H1 (cell line): ENCODE measurements at regions not wholly inside any gene's neighbourhood (a gene's known extent, or its start where the extent isn't known, plus 50 kb on each side); places are given as distances from the start of the nearest gene placed in this dataset.

ENCODE experiments used
- CTCF ChIA-PET: fragments of 300-600 bp; sonication (Branson Sonifier 250); formaldehyde crosslinking; loops from one replicate; lab custom pipeline; 2021; ENCODE audit not compliant: partially characterized antibody; lab: Charles Lee
- POLR2A ChIA-PET: fragments of 300-600 bp; sonication (Branson Sonifier 250); formaldehyde crosslinking; loops from one replicate; lab custom pipeline; 2021; ENCODE audit warnings: inconsistent platforms; ENCODE audit not compliant: partially characterized antibody; lab: Charles Lee
- DNase-seq, 2 experiments: peaks; one replicate each; pipeline versions ENCODE4 v3.0.0 to v3.0.0-alpha.2; 2010 to 2022; ENCODE audit warnings: low spot score in 2 of 2, low read depth in 1 of 2, mixed read lengths in 1 of 2
- FAIRE-seq: peaks from 2 replicates; lab custom pipeline; 2011; peaks lifted over from hg19 to GRCh38; lab: Jason Lieb, UNC
- H2AFZ ChIP-seq: 2 replicates; pipeline ENCODE4 v1.8.1; 2012; ENCODE audit warnings: low read length, inconsistent platforms
- H2AK5ac ChIP-seq: 2 replicates; pipeline ENCODE4 v1.6.1; 2013; ENCODE audit warnings: low read depth, low read length
- H2BK120ac ChIP-seq: replicated peaks from 2 replicates; pipeline ENCODE3; 2013; ENCODE audit warnings: low read depth, low read length, inconsistent platforms
- H2BK12ac ChIP-seq: 2 replicates; pipeline ENCODE4 v1.6.1; 2013; ENCODE audit warnings: low read depth, low read length
- H2BK15ac ChIP-seq: 2 replicates; pipeline ENCODE4 v1.6.1; 2013; ENCODE audit warnings: low read length
- H2BK20ac ChIP-seq: 2 replicates; pipeline ENCODE4 v1.6.1; 2013; ENCODE audit warnings: low read length
- H2BK5ac ChIP-seq: 2 replicates; pipeline ENCODE4 v1.6.1; 2013; ENCODE audit warnings: low read depth, low read length
- H3K14ac ChIP-seq: 2 replicates; pipeline ENCODE4 v1.6.1; 2013; ENCODE audit warnings: inconsistent platforms; ENCODE audit not compliant: insufficient read length
- H3K18ac ChIP-seq: 2 replicates; pipeline ENCODE4 v1.6.1; 2013; ENCODE audit warnings: low read length; ENCODE audit errors: extremely low read depth
- H3K23ac ChIP-seq: 2 replicates; pipeline ENCODE4 v1.6.1; 2013; ENCODE audit warnings: inconsistent platforms; ENCODE audit not compliant: insufficient read length
- H3K23me2 ChIP-seq: 2 replicates; pipeline ENCODE4 v1.6.1; 2013; ENCODE audit warnings: low read depth, low read length
- H3K27ac ChIP-seq: 2 replicates; pipeline ENCODE4 v1.6.1; 2011; ENCODE audit warnings: low read depth, low read length, inconsistent platforms
- H3K27me3 ChIP-seq, 4 experiments: replicated peaks in 1 of 4; 1 replicate in 1 of 4; 2 replicates in 3 of 4; pipeline versions ENCODE4 v1.6.1 to v1.8.1; 2011 to 2013; ENCODE audit warnings: low read length in 3 of 4, mild to moderate bottlenecking in 3 of 4, inconsistent platforms in 2 of 4, mixed read lengths in 2 of 4, moderate library complexity in 1 of 4; ENCODE audit not compliant: control insufficient read depth in 3 of 4, insufficient read depth in 3 of 4; ENCODE audit errors: extremely low read depth in 1 of 4
- H3K36me3 ChIP-seq, 4 experiments: 2 replicates each; pipeline versions ENCODE4 v1.6.1 to v1.8.1; 2011 to 2013; ENCODE audit warnings: mild to moderate bottlenecking in 4 of 4, low read length in 3 of 4, moderate library complexity in 2 of 4, control low read depth in 1 of 4, inconsistent platforms in 1 of 4; ENCODE audit not compliant: insufficient read depth in 4 of 4, control insufficient read depth in 2 of 4
- H3K4ac ChIP-seq: replicated peaks from 2 replicates; pipeline ENCODE3; 2013; ENCODE audit warnings: low read length, low read depth, mixed read lengths, inconsistent platforms; ENCODE audit not compliant: insufficient read length
- H3K4me1 ChIP-seq, 4 experiments: replicated peaks in 1 of 4; 1 replicate in 1 of 4; 2 replicates in 3 of 4; pipeline versions ENCODE4 v1.6.1 to v1.8.1; 2011 to 2013; ENCODE audit warnings: low read length in 3 of 4, inconsistent platforms in 2 of 4, mixed read lengths in 1 of 4; ENCODE audit not compliant: insufficient read depth in 4 of 4, control insufficient read depth in 3 of 4
- H3K4me2 ChIP-seq, 2 experiments: 2 replicates each; pipeline versions ENCODE4 v1.6.1 to v1.8.1; 2011 to 2013; ENCODE audit warnings: low read depth in 2 of 2, low read length in 2 of 2, control low read depth in 1 of 2, inconsistent platforms in 1 of 2, mild to moderate bottlenecking in 1 of 2; ENCODE audit not compliant: insufficient read depth in 1 of 2
- H3K4me3 ChIP-seq, 4 experiments: fragments of 200-600, 300-600 bp in 1 of 4; sonication (generic), shearing (Covaris generic), sonication (Bioruptor Twin) in 1 of 4; 2 replicates each; pipeline versions ENCODE4 v1.5.1 to v1.8.1; 2011 to 2016; ENCODE audit warnings: low read length in 4 of 4, low read depth in 3 of 4, control low read depth in 2 of 4, inconsistent platforms in 2 of 4, mild to moderate bottlenecking in 2 of 4, mixed read lengths in 1 of 4, moderate library complexity in 1 of 4; ENCODE audit not compliant: insufficient read depth in 2 of 4; ENCODE audit errors: extremely low read depth in 1 of 4
- H3K56ac ChIP-seq: replicated peaks from 2 replicates; pipeline ENCODE3; 2013; ENCODE audit warnings: low read depth, mild to moderate bottlenecking, mixed read lengths, low read length, inconsistent platforms; ENCODE audit not compliant: insufficient read length
- H3K79me1 ChIP-seq: 2 replicates; pipeline ENCODE4 v1.6.1; 2013; ENCODE audit warnings: low read depth, low read length, control low read depth
- H3K79me2 ChIP-seq, 2 experiments: 2 replicates each; pipeline versions ENCODE4 v1.6.1 to v1.8.1; 2012 to 2013; ENCODE audit warnings: low read length in 2 of 2, mild to moderate bottlenecking in 2 of 2, inconsistent platforms in 1 of 2; ENCODE audit not compliant: insufficient read depth in 2 of 2, control insufficient read depth in 1 of 2
- H3K9ac ChIP-seq, 4 experiments: replicated peaks in 1 of 4; 1 replicate in 1 of 4; 2 replicates in 3 of 4; pipeline versions ENCODE4 v1.6.1 to v1.8.1; 2011 to 2013; ENCODE audit warnings: low read depth in 3 of 4, low read length in 3 of 4, control low read depth in 2 of 4, mild to moderate bottlenecking in 2 of 4, moderate library complexity in 2 of 4, inconsistent platforms in 1 of 4; ENCODE audit errors: extremely low read depth in 1 of 4
- H3K9me3 ChIP-seq, 2 experiments: 2 replicates each; pipeline versions ENCODE4 v1.6.1 to v1.8.1; 2012 to 2013; ENCODE audit warnings: mild to moderate bottlenecking in 2 of 2, moderate library complexity in 2 of 2, control low read depth in 1 of 2, inconsistent platforms in 1 of 2, low read depth in 1 of 2, low read length in 1 of 2, mixed read lengths in 1 of 2; ENCODE audit not compliant: insufficient read depth in 2 of 2
- H4K20me1 ChIP-seq, 2 experiments: replicated peaks in 1 of 2; 2 replicates each; pipeline versions ENCODE3 to v1.8.1; 2011 to 2013; ENCODE audit warnings: inconsistent platforms in 2 of 2, low read length in 2 of 2, mild to moderate bottlenecking in 1 of 2; ENCODE audit not compliant: insufficient read depth in 2 of 2, control insufficient read depth in 1 of 2
- H4K5ac ChIP-seq: 2 replicates; pipeline ENCODE4 v1.6.1; 2013; ENCODE audit warnings: low read length, low read depth, mixed read lengths, inconsistent platforms; ENCODE audit not compliant: insufficient read length
- H4K8ac ChIP-seq: 2 replicates; pipeline ENCODE4 v1.8.0; 2013; ENCODE audit warnings: mild to moderate bottlenecking, moderate library complexity, low read length, inconsistent platforms; ENCODE audit not compliant: insufficient read depth; ENCODE audit errors: extremely low read depth
- H4K91ac ChIP-seq: replicated peaks from 2 replicates; pipeline ENCODE3; 2013; ENCODE audit warnings: low read length, mixed read lengths, inconsistent platforms; ENCODE audit not compliant: insufficient read length
- POLR2AphosphoS5 ChIP-seq: IDR thresholded peaks from 2 replicates; pipeline ENCODE4 v1.6.1; 2011; ENCODE audit warnings: low read depth, low read length
- WGBS, 2 experiments: shearing (Covaris generic) in 1 of 2; methylation state at CpG; one replicate each; pipeline versions ENCODE4 v1.1.6 to v1.1.7; 2013 to 2015; ENCODE audit warnings: low lambda C conversion rate in 2 of 2, mixed read lengths in 2 of 2, inconsistent platforms in 1 of 2, low coverage in 1 of 2, missing lambda C conversion rate in 1 of 2; ENCODE audit not compliant: insufficient replicate concordance in 2 of 2, insufficient coverage in 1 of 2, insufficient read length in 1 of 2; ENCODE audit errors: extremely low coverage in 1 of 2, missing lambda C conversion rate in 1 of 2; 5-methylcytosine and 5-hydroxymethylcytosine counted together

- Histone ChIP-seq H3K14ac (no peak overlapping the region), H3K4me3 (no peak overlapping the region), H4K91ac (no peak overlapping the region), H3K79me2 (no peaks in the 10 kb centered on the region), H2BK120ac (no peak overlapping the region), H3K79me1 (no peaks in the 10 kb centered on the region), H3K4me2 (no peak overlapping the region), H2AFZ (no peak overlapping the region), H2BK5ac (no peak overlapping the region)
- no peak for TF ChIP-seq POLR2AphosphoS5
- TF ChIP-seq, all 59 proteins: peak for 0
- Histone ChIP-seq H4K5ac (no peak overlapping the region), H2BK15ac (no peak overlapping the region), H2BK12ac (no peak overlapping the region), H2BK20ac (no peak overlapping the region), H2AK5ac (no peak overlapping the region), H4K20me1 (no peaks in the 10 kb centered on the region), H3K23ac (no peak overlapping the region), H3K18ac (no peak overlapping the region), H3K36me3 (no peaks in the 10 kb centered on the region), H3K56ac (no peak overlapping the region), H4K8ac (no peak overlapping the region), H3K27ac (no peak overlapping the region), H3K23me2 (no peaks in the 10 kb centered on the region), H3K27me3 (no peaks in the 10 kb centered on the region), H3K9me3 (no peaks in the 10 kb centered on the region), H3K4ac (no peak overlapping the region), H3K4me1 (peaks cover 0 to 11% (median 5%) of the 10 kb centered on the region in 4 experiments; a peak in 6 of 7 replicates), H3K9ac (no peak overlapping the region)
- no peak for FAIRE-seq
- POLR2A ChIA-PET: no interaction called here
- CTCF ChIA-PET: no interaction called here
- DNase-seq: no peak
- 83% methylated on average over 4 of the region's 4 CpGs; no CpG with 5 or more reads in 1 of the 2 experiments for WGBS, 2 experiments
Measured at GRCh38 chr13:78426183-78426582, 177.2 kb downstream of the POU4F1 start.
